ENCODE measurements at regions not wholly inside any gene's neighbourhood (a gene's known extent, or its start where the extent isn't known, plus 50 kb on each side); places are given as distances from the start of the nearest gene placed in this dataset.

DNA sequence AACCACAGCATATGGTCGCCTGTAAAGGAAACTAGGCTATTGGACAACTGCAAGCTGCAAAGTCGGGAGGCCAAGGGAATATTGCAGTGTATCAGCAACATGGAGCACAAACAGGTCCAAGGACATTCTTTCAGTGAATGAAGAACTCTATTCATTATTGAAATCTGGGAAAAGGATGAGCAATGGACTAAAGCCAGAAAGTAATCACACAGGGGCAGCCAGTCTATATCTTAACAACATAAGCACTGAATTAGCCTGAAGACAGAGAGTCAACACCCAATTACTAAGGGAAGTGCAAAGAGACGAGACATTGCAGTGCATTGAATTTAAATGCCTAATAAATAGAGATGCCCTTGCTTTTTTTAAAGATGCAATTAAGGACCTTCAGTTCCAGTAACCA, 615.5 kb upstream of the SETBP1 start:
- TF ChIP-seq POLR2A (IDR thresholded peaks at IDR 0.05) (no peak), CTCF (IDR thresholded peaks at IDR 0.05) (no peak), EP300 (IDR thresholded peaks at IDR 0.05) (no peak)

Data from suprapubic skin (tissue), 3 donors.